ENCODE measurements at regions not wholly inside any gene's neighbourhood (a gene's known extent, or its start where the extent isn't known, plus 50 kb on each side); places are given as distances from the start of the nearest gene placed in this dataset.

DNA sequence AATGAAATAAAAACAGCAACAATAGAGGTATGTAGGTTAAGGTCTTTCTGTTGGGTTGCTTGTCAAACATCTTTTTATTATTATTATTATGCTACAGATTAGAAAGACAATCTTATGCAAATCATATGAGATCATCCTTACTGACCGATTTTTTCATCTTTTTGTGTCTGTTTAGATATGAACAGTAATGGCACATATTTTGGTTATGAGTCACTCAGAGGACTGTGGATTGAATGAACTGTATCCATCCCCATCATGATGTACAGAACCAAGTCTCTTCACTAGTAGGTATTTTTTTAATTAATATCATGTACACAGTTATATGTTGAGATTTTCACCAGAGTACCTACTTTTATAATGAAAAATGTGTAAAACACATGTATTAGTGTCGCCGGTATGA lies 159.1 kb downstream of the CHRM3 start:
- TF ChIP-seq, protein P1, sequence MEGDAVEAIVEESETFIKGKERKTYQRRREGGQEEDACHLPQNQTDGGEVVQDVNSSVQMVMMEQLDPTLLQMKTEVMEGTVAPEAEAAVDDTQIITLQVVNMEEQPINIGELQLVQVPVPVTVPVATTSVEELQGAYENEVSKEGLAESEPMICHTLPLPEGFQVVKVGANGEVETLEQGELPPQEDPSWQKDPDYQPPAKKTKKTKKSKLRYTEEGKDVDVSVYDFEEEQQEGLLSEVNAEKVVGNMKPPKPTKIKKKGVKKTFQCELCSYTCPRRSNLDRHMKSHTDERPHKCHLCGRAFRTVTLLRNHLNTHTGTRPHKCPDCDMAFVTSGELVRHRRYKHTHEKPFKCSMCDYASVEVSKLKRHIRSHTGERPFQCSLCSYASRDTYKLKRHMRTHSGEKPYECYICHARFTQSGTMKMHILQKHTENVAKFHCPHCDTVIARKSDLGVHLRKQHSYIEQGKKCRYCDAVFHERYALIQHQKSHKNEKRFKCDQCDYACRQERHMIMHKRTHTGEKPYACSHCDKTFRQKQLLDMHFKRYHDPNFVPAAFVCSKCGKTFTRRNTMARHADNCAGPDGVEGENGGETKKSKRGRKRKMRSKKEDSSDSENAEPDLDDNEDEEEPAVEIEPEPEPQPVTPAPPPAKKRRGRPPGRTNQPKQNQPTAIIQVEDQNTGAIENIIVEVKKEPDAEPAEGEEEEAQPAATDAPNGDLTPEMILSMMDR (conservative IDR thresholded peaks at IDR 0.05; ENCODE audit: low read depth in 2 of 2), result no peak
- TF ChIP-seq CREB1 (CRISPR knock-in tag; IDR thresholded peaks at IDR 0.05; ENCODE audit: low read depth), result no peak
- no peak for TF ChIP-seq EZH2phosphoT487 (IDR thresholded peaks at IDR 0.05; ENCODE audit: unreplicated experiment)
- TF ChIP-seq EZH2 (IDR thresholded peaks at IDR 0.05; ENCODE audit: low read depth, unreplicated experiment), result no peak
- TF ChIP-seq, protein P2, sequence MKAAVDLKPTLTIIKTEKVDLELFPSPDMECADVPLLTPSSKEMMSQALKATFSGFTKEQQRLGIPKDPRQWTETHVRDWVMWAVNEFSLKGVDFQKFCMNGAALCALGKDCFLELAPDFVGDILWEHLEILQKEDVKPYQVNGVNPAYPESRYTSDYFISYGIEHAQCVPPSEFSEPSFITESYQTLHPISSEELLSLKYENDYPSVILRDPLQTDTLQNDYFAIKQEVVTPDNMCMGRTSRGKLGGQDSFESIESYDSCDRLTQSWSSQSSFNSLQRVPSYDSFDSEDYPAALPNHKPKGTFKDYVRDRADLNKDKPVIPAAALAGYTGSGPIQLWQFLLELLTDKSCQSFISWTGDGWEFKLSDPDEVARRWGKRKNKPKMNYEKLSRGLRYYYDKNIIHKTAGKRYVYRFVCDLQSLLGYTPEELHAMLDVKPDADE (IDR thresholded peaks at IDR 0.05), result no peak
- no peak for TF ChIP-seq POLR2AphosphoS5 (IDR thresholded peaks at IDR 0.05; ENCODE audit: low read depth)
- TF ChIP-seq, protein P3, sequence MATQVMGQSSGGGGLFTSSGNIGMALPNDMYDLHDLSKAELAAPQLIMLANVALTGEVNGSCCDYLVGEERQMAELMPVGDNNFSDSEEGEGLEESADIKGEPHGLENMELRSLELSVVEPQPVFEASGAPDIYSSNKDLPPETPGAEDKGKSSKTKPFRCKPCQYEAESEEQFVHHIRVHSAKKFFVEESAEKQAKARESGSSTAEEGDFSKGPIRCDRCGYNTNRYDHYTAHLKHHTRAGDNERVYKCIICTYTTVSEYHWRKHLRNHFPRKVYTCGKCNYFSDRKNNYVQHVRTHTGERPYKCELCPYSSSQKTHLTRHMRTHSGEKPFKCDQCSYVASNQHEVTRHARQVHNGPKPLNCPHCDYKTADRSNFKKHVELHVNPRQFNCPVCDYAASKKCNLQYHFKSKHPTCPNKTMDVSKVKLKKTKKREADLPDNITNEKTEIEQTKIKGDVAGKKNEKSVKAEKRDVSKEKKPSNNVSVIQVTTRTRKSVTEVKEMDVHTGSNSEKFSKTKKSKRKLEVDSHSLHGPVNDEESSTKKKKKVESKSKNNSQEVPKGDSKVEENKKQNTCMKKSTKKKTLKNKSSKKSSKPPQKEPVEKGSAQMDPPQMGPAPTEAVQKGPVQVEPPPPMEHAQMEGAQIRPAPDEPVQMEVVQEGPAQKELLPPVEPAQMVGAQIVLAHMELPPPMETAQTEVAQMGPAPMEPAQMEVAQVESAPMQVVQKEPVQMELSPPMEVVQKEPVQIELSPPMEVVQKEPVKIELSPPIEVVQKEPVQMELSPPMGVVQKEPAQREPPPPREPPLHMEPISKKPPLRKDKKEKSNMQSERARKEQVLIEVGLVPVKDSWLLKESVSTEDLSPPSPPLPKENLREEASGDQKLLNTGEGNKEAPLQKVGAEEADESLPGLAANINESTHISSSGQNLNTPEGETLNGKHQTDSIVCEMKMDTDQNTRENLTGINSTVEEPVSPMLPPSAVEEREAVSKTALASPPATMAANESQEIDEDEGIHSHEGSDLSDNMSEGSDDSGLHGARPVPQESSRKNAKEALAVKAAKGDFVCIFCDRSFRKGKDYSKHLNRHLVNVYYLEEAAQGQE (IDR thresholded peaks at IDR 0.05; ENCODE audit: unreplicated experiment), result no peak
- no peak for TF ChIP-seq JUNB (IDR thresholded peaks at IDR 0.05; ENCODE audit: unreplicated experiment)

Measured in GM23338 (cell line).